ENCODE measurements at regions not wholly inside any gene's neighbourhood (a gene's known extent, or its start where the extent isn't known, plus 50 kb on each side); places are given as distances from the start of the nearest gene placed in this dataset.
"Not testable (repeated sequence)": the region's sequence is repeated elsewhere in the genome, so short reads cannot be mapped to it uniquely, and the experiment has no call there.

DNA sequence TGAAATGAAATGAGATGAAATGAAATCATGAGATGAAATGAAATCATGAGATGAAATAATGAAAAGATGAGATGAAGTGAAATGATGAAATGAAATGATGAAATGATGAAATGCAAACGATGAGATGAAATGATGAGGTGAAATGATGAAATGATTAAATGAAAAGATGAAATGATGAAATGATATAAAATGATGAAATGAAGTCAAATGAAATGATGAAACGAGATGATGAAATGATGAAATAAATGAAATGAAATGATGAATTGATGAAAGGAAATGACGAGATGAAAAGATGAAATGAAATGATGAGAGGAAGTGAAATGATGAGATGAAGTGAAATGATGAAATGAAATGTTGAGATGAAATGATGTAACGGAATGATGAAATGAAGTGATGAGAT lies 595.6 kb downstream of the TP53TG3F start:
- TF ChIP-seq, protein P1, sequence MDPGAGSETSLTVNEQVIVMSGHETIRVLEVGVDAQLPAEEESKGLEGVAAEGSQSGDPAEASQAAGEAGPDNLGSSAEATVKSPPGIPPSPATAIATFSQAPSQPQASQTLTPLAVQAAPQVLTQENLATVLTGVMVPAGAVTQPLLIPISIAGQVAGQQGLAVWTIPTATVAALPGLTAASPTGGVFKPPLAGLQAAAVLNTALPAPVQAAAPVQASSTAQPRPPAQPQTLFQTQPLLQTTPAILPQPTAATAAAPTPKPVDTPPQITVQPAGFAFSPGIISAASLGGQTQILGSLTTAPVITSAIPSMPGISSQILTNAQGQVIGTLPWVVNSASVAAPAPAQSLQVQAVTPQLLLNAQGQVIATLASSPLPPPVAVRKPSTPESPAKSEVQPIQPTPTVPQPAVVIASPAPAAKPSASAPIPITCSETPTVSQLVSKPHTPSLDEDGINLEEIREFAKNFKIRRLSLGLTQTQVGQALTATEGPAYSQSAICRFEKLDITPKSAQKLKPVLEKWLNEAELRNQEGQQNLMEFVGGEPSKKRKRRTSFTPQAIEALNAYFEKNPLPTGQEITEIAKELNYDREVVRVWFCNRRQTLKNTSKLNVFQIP (CRISPR knock-in tag; IDR thresholded peaks at IDR 0.05; ENCODE audit: borderline replicate concordance, low read depth), result no peak
- no peak for TF ChIP-seq PPARA (CRISPR knock-in tag; IDR thresholded peaks at IDR 0.05; ENCODE audit: borderline replicate concordance)
- no peak for TF ChIP-seq ESRRG (CRISPR knock-in tag; IDR thresholded peaks at IDR 0.05)
- TF ChIP-seq, protein P2, sequence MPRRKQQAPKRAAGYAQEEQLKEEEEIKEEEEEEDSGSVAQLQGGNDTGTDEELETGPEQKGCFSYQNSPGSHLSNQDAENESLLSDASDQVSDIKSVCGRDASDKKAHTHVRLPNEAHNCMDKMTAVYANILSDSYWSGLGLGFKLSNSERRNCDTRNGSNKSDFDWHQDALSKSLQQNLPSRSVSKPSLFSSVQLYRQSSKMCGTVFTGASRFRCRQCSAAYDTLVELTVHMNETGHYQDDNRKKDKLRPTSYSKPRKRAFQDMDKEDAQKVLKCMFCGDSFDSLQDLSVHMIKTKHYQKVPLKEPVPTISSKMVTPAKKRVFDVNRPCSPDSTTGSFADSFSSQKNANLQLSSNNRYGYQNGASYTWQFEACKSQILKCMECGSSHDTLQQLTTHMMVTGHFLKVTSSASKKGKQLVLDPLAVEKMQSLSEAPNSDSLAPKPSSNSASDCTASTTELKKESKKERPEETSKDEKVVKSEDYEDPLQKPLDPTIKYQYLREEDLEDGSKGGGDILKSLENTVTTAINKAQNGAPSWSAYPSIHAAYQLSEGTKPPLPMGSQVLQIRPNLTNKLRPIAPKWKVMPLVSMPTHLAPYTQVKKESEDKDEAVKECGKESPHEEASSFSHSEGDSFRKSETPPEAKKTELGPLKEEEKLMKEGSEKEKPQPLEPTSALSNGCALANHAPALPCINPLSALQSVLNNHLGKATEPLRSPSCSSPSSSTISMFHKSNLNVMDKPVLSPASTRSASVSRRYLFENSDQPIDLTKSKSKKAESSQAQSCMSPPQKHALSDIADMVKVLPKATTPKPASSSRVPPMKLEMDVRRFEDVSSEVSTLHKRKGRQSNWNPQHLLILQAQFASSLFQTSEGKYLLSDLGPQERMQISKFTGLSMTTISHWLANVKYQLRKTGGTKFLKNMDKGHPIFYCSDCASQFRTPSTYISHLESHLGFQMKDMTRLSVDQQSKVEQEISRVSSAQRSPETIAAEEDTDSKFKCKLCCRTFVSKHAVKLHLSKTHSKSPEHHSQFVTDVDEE (CRISPR knock-in tag; IDR thresholded peaks at IDR 0.05), result no peak
- no peak for TF ChIP-seq ZNF565 (CRISPR knock-in tag; conservative IDR thresholded peaks at IDR 0.05; ENCODE audit: low read depth)
- TF ChIP-seq CSDC2 (CRISPR knock-in tag; IDR thresholded peaks at IDR 0.05), result no peak
- no peak for TF ChIP-seq TCF4 (CRISPR knock-in tag; IDR thresholded peaks at IDR 0.05; ENCODE audit: borderline replicate concordance)
- no peak for ATAC-seq

DNA sequence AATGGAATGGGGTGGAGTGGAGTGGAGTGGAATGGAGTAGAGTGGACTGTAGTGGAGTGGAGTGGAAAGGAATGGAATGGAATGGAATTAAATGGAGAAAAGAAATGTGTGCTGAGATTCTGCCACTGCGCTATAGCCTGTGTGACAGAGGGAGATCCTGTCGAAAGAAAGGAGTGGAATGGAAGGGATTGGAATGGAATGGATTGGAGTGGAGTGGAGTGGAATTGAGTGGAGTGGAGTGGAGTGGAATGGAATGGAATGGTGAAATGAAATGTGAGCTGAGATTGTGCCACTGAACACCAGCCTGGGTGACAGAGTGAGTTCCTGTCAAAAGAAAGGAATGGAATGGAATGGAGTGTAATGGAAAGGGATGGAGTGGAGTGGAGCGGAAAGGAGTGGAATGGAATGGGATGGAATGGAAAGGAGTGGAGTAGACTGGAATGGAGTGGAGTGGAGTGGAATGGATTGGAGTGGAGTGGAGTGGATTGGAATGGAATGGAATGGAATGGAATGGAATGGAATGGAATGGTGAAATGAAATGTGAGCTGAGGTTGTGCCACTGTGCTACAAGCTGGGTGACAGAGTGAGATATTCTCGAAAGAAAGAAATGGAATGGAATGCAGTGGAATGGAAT lies 603.3 kb downstream of the TP53TG3F start:
- ATAC-seq, result peak; percentile 40; the same call in 1 of the 3 replicates

DNA sequence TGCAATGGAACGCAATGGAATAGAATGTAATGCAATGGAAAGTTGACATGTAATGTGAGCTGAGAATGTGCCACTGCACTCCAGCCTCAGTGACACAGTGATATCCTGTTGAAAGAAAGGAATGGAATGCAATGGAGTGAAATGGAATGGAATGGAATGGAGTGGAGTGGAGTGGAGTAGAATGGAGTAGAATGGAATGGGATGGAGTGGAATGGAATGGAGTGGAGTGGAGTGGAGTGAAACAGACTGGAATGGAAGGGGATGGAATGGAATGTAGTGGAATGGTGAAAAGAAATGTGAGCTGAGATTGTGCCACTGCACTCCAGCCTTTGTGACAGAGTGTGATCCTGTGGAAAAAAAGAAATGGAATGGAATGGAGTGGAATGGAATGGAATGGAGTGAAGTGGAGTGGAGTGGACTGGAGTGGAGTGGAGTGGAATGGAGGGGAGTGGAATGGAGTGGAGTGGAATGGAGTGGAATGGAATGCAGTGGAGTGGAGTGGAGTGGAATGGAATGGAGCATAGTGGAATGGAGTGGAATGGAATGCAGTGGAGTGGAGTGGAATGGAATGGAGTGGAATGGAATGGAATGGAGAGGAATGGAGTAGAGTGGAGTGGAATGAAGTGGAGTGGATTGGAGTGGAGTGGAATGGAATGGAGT lies 604.2 kb downstream of the TP53TG3F start:
- not testable (repeated sequence) for ATAC-seq

DNA sequence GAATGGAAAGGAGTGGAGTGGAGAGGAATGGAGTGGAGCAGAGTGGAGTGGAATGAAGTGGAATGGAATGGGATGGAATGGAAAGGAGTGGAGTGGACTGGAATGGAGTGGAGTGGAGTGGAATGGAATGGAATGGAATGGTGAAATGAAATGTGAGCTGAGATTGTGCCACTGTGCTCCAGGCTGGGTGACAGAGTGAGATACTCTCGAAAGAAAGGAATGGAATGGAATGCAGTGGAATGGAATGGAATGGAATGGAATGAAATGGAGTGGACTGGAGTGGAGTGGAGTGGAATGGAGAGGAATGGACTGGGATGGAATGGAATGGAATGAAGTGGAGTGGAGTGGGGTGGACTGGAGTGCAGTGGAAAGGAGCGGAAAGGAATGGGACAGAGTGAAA lies 605.2 kb downstream of the TP53TG3F start:
- ATAC-seq, result not testable (repeated sequence)

DNA sequence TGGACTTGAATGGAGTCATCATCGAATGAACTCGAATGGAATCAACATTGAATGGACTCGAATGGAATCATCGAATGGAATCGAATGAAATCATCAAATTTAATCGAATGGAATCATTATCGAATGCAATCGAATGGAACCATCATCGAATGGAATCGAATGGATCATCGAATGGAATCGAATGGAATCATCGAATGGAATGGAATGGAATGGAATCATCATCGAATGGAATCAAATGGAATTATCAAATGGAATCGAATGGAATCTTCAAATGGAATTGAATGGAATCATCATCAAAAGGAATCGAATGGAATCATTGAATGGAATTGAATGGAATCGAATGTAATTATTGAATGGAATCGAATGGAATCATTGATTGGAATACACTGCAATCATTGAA lies 610.3 kb downstream of the TP53TG3F start:
- ATAC-seq, result not testable (repeated sequence)

DNA sequence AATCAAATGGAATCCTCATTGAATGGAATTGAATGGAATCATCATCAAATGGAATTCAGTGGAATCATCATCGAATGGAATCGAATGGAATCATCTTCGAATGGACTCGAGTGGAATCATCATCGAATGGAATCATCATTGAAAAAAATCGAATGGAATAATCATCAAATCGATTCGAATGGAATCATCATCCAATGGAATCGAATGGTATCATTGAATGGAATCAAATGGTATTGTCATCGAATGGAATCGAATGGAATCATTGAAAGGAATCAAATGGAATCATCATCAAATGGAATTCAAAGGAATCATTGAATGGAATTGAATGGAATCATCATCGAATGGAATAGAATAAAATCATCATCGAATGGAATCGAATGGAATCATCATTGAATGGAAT lies 619.3 kb downstream of the TP53TG3F start:
- ATAC-seq, result no peak
- TF ChIP-seq ZNF8 (CRISPR knock-in tag; IDR thresholded peaks at IDR 0.05), result no peak
- TF ChIP-seq ESRRG (CRISPR knock-in tag; IDR thresholded peaks at IDR 0.05), result no peak
- no peak for TF ChIP-seq PPARA (CRISPR knock-in tag; IDR thresholded peaks at IDR 0.05; ENCODE audit: borderline replicate concordance)
- TF ChIP-seq TCF4 (CRISPR knock-in tag; IDR thresholded peaks at IDR 0.05; ENCODE audit: borderline replicate concordance), result no peak
- TF ChIP-seq ZFP30 (CRISPR knock-in tag; IDR thresholded peaks at IDR 0.05), result no peak
- TF ChIP-seq ZNF565 (CRISPR knock-in tag; conservative IDR thresholded peaks at IDR 0.05; ENCODE audit: low read depth), result no peak
- TF ChIP-seq, protein P1 (CRISPR knock-in tag; IDR thresholded peaks at IDR 0.05; ENCODE audit: borderline replicate concordance, low read depth), result no peak

DNA sequence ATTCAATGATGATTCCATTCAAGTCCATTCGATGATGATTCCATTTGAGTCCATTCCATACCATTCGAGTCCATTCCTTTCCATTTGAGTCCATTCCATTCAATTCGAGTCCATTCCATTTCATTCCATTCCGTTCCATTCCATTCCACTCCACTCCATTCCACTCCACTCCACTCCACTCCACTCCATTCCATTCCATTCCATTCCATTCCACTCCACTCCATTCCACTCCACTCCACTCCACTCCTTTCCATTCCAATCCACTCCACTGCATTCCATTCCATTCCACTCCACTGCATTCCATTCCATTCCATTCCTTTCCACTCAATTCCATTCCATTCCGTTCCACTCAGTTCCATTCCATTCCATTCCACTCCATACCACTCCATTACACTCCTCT lies 625.6 kb downstream of the TP53TG3F start:
- not testable (repeated sequence) for ATAC-seq

DNA sequence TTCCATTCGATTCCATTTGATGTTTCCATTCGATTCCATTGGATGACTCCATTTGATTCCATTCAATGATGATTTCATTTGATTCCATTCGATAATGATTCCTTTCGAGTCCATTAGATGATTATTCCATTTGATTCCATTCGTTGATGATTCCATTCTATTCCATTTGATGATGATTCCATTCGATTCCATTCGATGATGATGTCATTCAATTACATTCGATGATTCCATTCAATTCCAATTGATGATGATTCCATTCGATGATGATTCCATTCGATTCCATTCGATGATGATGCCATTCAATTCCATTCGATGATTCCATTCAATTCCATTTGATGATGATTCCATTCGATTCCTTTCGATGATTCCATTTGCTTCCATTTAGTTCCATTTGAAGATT lies 635.6 kb downstream of the TP53TG3F start:
- ATAC-seq, result not testable (repeated sequence)

DNA sequence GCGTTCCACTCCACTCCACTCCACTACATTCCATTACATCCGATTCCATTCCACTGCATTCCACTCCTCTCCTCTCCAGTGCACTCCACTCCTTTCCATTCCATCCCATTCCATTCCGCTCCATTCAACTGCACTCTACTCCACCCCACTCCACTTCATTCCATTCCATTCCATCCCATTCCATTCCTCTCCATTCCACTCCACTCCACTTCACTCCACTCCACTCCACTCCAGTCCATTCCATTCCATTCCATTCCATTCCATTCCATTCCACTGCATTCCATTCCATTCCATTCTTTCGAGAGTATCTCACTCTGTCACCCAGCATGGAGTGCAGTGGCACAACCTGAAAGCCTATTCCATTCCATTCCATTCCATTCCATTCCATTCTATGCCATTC lies 637.5 kb downstream of the TP53TG3F start:
- ATAC-seq, result not testable (repeated sequence)

DNA sequence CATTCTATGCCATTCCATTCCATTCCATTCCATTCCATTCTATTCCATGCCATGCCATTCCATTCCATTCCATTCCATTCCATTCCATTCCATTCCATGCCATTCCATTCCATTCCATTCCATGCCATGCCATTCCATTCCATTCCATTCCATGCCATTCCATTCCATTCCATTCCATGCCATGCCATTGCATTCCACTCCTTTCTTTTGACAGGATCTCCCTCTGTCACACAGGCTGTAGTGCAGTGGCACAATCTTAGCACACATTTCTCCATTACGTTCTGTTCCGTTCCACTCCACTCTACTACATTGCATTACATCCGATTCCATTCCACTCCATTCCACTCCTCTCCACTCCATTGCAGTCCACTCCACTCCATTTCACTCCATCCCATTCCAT lies 637.9 kb downstream of the TP53TG3F start:
- ATAC-seq, result not testable (repeated sequence)

DNA sequence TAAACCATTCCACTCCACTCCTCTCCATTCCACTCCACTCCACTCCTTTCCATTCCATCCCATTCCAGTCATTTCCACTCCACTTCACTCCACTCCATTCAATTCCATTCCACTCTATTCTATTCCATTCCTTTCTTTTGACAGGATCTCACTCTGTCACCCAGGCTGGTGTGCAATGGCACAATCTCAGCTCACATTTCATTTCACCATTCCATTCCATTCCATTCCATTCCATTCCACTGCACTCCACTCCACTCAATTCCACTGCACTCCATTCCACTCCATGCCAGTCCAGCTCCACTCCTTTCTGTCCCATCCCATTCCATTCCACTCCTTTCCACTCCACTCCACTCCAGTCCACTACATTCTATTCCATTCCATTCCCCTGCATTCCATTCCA lies 638.6 kb downstream of the TP53TG3F start:
- ATAC-seq, result not testable (repeated sequence)

DNA sequence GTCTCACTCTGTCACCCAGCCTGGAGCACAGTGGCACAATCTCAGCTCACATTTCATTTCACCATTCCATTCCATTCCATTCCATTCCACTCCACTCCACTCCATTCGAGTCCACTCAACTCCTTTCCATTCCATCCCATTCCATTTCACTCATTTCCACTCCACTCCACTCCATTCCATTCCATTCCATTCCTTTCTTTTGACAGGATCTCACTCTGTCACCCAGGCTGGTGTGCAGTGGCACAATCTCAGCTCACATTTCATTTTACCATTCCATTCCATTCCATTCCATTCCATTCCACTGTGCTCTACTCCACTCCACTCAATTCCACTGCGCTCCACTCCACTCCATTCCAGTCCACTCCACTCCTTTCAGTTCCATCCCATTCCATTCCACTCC lies 639.6 kb downstream of the TP53TG3F start:
- ATAC-seq, result not testable (repeated sequence)
